Fibroblast of lung (primary cell): ENCODE measurements at regions not wholly inside any gene's neighbourhood (a gene's known extent, or its start where the extent isn't known, plus 50 kb on each side); places are given as distances from the start of the nearest gene placed in this dataset.

Experiments
- DNase-seq, 2 donors: peaks; one replicate each; pipeline versions ENCODE4 v3.0.0 to v3.0.0-alpha.2; 2010; ENCODE audit warnings: low read depth in 2 of 2
- H2AFZ ChIP-seq: 2 replicates; pipeline ENCODE4 v1.5.1; 2012; ENCODE audit warnings: low read length, control low read depth, inconsistent platforms
- H3K27ac ChIP-seq: 2 replicates; pipeline ENCODE4 v1.5.1; 2011; ENCODE audit warnings: low read length, control low read depth; ENCODE audit not compliant: insufficient read depth
- H3K27me3 ChIP-seq: 2 replicates; pipeline ENCODE4 v1.5.1; 2011; ENCODE audit warnings: mild to moderate bottlenecking, low read length; ENCODE audit not compliant: control insufficient read depth, insufficient read depth
- H3K36me3 ChIP-seq: 2 replicates; pipeline ENCODE4 v1.5.1; 2011; ENCODE audit warnings: low read length; ENCODE audit not compliant: control insufficient read depth, insufficient read depth
- H3K4me1 ChIP-seq: 2 replicates; pipeline ENCODE4 v1.5.1; 2011; ENCODE audit warnings: low read length; ENCODE audit not compliant: control insufficient read depth, insufficient read depth; ENCODE audit errors: extremely low read depth
- H3K4me2 ChIP-seq: 2 replicates; pipeline ENCODE4 v1.5.1; 2011; ENCODE audit warnings: low read length, control low read depth; ENCODE audit not compliant: insufficient read depth; ENCODE audit errors: extremely low read depth
- H3K4me3 ChIP-seq, 4 experiments: fragments of 200-600 bp in 1 of 4; sonication (generic) in 1 of 4; replicated peaks in 1 of 4; 2 replicates each; pipeline ENCODE4 v1.5.1; 2011 to 2016; ENCODE audit warnings: low read length in 4 of 4, low read depth in 3 of 4, mild to moderate bottlenecking in 3 of 4, control low read depth in 2 of 4, inconsistent platforms in 1 of 4, mixed read lengths in 1 of 4; ENCODE audit not compliant: insufficient read depth in 1 of 4; ENCODE audit errors: control extremely low read depth in 1 of 4
- H3K79me2 ChIP-seq: 2 replicates; pipeline ENCODE4 v1.5.1; 2012; ENCODE audit warnings: mild to moderate bottlenecking, low read length, inconsistent platforms; ENCODE audit not compliant: control insufficient read depth, insufficient read depth
- H3K9ac ChIP-seq: 2 replicates; pipeline ENCODE4 v1.5.1; 2011; ENCODE audit warnings: mild to moderate bottlenecking, low read length, control low read depth; ENCODE audit not compliant: insufficient read depth
- H3K9me3 ChIP-seq: 2 replicates; pipeline ENCODE4 v1.5.1; 2012; ENCODE audit warnings: low read depth, low read length; ENCODE audit not compliant: control insufficient read depth, insufficient read depth
- H4K20me1 ChIP-seq: 2 replicates; pipeline ENCODE4 v1.5.1; 2011; ENCODE audit warnings: low read length; ENCODE audit not compliant: control insufficient read depth, insufficient read depth; ENCODE audit errors: extremely low read depth
- CTCF ChIP-seq, 2 donors: IDR thresholded peaks in 1 of 2; conservative IDR thresholded peaks in 1 of 2; 1 replicate in 1 of 2; 2 replicates in 1 of 2; pipeline ENCODE4 v1.5.1; 2011 to 2012; ENCODE audit warnings: low read length in 2 of 2, control low read depth in 1 of 2, inconsistent platforms in 1 of 2, low read depth in 1 of 2, mild to moderate bottlenecking in 1 of 2
- EZH2 ChIP-seq: IDR thresholded peaks from 2 replicates; pipeline ENCODE4 v1.5.1; 2012; ENCODE audit warnings: low read length, control low read depth, mild to moderate bottlenecking; ENCODE audit errors: missing control alignments

DNA sequence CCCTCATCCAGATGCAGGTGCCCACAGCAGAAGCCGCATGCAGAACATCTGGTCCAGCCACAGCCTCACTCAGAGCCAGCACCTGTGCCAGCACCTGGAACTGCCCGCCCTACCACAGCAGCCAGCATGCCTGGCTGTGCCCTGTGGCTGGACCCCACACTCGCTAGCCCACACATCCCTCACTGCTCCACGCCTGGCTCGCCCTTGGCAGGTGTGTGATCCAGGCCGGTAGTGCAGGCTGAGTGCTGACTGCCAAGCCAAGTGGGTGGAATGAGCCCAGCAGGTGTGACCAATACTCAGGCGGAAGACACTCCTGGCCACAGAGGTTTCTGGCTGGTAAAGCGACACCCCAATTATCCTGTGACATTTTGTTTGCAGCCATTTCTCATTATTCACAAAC lies 162.4 kb upstream of the ROBO1 start:
- Histone ChIP-seq H3K79me2 (no peaks in the 10 kb centered on the region), H3K4me3 (no peak overlapping the region)
- DNase-seq: no peak

DNA sequence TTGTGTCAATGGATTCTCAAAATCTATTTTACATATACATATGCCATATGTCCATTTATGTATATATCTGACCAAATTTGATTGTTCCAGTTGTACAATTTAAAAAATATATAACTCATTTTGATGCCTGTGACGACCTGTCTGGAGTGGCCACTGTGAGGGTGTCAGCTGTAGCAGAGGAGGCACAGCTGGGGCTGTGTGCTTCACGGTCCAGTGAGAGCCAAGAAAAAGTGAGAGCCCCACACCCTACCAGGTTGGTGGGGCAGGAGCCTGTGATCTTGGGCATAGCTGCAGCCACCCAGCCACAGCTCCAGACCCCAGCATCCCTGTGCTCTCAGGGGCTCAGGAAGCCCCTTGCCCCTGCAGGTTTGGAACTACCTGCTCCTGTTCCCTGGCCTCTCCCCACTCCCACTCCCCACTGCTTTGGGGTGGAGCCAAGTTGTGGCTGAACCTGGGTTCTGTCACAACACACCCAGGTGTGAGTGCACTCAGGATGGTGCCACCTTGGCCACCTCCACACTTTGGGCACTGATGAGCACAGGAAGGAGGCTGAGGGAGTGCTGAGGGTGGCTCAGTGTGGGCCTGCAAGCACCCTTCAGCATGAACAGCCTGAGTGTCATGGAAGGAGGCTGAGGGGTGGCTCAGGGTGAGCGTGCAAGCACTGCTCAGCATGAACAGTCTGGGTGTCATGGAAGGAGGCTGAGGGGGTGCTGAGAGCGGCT lies 161.1 kb upstream of the ROBO1 start:
- no peaks in the 10 kb centered on the region for H3K27me3 ChIP-seq
- H3K36me3 ChIP-seq: no peaks in the 10 kb centered on the region
- no peaks in the 10 kb centered on the region for H3K4me1 ChIP-seq
- H3K4me3 ChIP-seq: no peak overlapping the region
- TF ChIP-seq CTCF (conservative IDR thresholded peaks at IDR 0.05 in 1 of 2, IDR thresholded peaks at IDR 0.05 in 1 of 2; ENCODE audit: low read depth in 1 of 2, low read length in 2 of 2) (no peak), EZH2 (no peak)
- no peak overlapping the region for H3K4me2 ChIP-seq
- H3K9ac ChIP-seq: no peak overlapping the region
- H3K27ac ChIP-seq: no peak overlapping the region
- DNase-seq: no peak
- no peaks in the 10 kb centered on the region for H4K20me1 ChIP-seq
- H3K9me3 ChIP-seq: no peaks in the 10 kb centered on the region
- no peak overlapping the region for H2AFZ ChIP-seq
- no peaks in the 10 kb centered on the region for H3K79me2 ChIP-seq

More for the DNA sequence above, 162.4 kb upstream of the ROBO1 start:
- Histone ChIP-seq H3K27me3 (no peaks in the 10 kb centered on the region), H3K4me2 (no peak overlapping the region), H3K9ac (no peak overlapping the region), H3K36me3 (no peaks in the 10 kb centered on the region), H4K20me1 (no peaks in the 10 kb centered on the region), H2AFZ (no peak overlapping the region), H3K4me1 (no peaks in the 10 kb centered on the region), H3K27ac (no peak overlapping the region), H3K9me3 (no peaks in the 10 kb centered on the region)
- no peak for TF ChIP-seq EZH2
- no peak for TF ChIP-seq CTCF (conservative IDR thresholded peaks at IDR 0.05 in 1 of 2, IDR thresholded peaks at IDR 0.05 in 1 of 2; ENCODE audit: low read depth in 1 of 2, low read length in 2 of 2)

GRCh38 chr3:79926522-79926921 lies 158.7 kb upstream of the ROBO1 start:
- Histone ChIP-seq H4K20me1 (no peaks in the 10 kb centered on the region), H3K27me3 (no peaks in the 10 kb centered on the region), H3K27ac (no peak overlapping the region), H3K36me3 (no peaks in the 10 kb centered on the region), H3K4me1 (no peaks in the 10 kb centered on the region), H3K4me2 (no peak overlapping the region), H3K9ac (no peak overlapping the region), H2AFZ (no peak overlapping the region), H3K79me2 (no peaks in the 10 kb centered on the region), H3K4me3 (no peak overlapping the region), H3K9me3 (no peaks in the 10 kb centered on the region)
- no peak for DNase-seq
- no peak for TF ChIP-seq CTCF (conservative IDR thresholded peaks at IDR 0.05 in 1 of 2, IDR thresholded peaks at IDR 0.05 in 1 of 2; ENCODE audit: low read depth in 1 of 2, low read length in 2 of 2)
- no peak for TF ChIP-seq EZH2
